ENCODE measurements at regions not wholly inside any gene's neighbourhood (a gene's known extent, or its start where the extent isn't known, plus 50 kb on each side); places are given as distances from the start of the nearest gene placed in this dataset.

DNA sequence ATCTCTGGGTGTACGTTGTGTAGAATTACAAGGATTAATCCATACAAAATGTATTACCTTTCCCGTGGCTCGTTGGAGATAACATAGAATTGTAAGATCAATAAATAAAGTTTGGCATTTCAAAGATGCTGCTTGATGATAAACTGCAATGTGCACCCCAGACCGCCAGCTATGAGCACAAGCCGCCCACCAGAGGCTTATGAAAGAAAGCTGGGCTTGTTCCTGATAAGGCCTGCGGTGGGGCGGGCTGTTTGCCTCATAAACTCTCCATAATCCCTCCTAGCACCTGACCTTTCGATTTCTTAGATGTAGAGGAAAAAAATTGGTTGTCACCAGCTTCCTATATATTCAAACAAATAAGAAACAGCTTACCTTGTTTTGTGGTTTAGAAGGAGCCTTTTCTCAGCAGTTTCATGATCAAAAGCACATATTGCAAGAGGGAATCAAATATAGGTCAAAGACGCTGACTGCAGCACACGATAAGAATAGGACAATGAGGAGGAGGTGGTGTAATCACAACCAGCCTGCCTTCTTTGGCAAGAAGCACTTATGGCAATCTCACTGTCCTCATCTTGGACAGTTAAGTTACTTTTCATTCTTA lies 293.6 kb downstream of the RMST start:
- no peaks in the 10 kb centered on the region for H3K27me3 ChIP-seq (ENCODE audit: insufficient read depth, low read length)
- no peak overlapping the region for H2AFZ ChIP-seq (ENCODE audit: low read length, unreplicated experiment)
- H3K79me2 ChIP-seq (ENCODE audit: control insufficient read depth, insufficient read depth, low read length, unreplicated experiment): no peaks in the 10 kb centered on the region
- H3K4me1 ChIP-seq (ENCODE audit: control insufficient read depth, insufficient read depth, low read length, unreplicated experiment): no peaks in the 10 kb centered on the region
- no peaks in the 10 kb centered on the region for H3K36me3 ChIP-seq (ENCODE audit: insufficient read depth, low read length)
- no peak overlapping the region for H3K4me3 ChIP-seq (ENCODE audit: low read depth, low read length)
- H3K27ac ChIP-seq (ENCODE audit: low read depth, low read length): no peak overlapping the region

DNA sequence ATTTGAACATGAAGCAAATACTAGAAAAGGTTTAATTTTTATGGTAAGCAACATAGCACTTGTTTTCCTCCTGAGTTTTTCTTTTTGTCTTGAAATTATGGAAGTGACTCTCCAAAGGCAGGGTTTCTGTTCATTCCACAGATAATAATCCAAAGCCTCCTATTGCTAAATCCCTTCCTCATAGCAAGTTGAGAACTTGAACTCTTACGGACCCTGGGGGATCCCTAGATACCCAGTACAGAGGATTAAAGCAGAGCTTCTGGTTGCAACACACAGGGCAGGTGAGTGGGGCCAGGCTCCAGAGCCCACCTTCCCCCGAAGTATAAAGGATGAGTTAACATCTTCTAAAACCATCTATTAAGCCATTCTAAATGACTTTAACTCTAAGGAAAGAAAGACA lies 294.1 kb downstream of the RMST start:
- Histone ChIP-seq H3K4me1 (ENCODE audit: control insufficient read depth, insufficient read depth, low read length, unreplicated experiment) (no peaks in the 10 kb centered on the region), H3K79me2 (ENCODE audit: control insufficient read depth, insufficient read depth, low read length, unreplicated experiment) (no peaks in the 10 kb centered on the region), H3K4me3 (ENCODE audit: low read depth, low read length) (no peak overlapping the region), H3K27ac (ENCODE audit: low read depth, low read length) (no peak overlapping the region), H2AFZ (ENCODE audit: low read length, unreplicated experiment) (no peak overlapping the region), H3K36me3 (ENCODE audit: insufficient read depth, low read length) (no peaks in the 10 kb centered on the region), H3K27me3 (ENCODE audit: insufficient read depth, low read length) (no peaks in the 10 kb centered on the region)

DNA sequence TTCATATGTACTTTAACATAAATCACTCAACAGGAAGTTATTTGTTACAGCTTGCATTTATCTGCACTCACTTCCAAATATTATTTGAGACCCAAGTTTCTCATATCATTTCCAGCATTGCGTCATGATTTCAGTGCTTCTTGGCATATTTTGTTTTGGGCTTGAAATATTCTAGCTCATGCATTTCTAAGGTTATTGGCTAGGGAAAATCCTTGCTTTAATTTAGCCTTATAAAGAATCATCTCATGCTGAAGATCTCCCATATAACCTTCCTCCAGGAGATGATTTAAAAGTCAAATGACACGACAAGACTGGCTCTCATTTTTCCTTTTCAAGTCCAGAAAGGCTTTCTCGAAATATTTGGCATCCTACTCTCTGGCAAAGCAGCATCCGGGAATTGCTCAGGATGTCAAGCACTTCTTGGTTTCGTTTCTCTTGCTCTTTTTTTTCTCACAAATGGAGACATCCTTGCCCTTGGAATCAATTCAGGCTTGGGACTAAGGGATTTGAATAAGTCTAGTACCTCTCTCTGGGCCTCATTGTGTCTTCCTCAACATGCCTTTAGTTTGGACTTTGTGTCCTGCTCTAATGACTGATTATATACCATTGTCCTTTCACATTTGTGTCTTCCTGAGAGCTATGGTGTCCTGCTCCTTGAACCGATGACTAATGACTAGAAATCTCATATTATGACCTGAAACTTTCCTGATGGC lies 295.0 kb downstream of the RMST start:
- H3K27me3 ChIP-seq (ENCODE audit: insufficient read depth, low read length): no peaks in the 10 kb centered on the region
- H3K4me3 ChIP-seq (ENCODE audit: low read depth, low read length): no peak overlapping the region
- H3K27ac ChIP-seq (ENCODE audit: low read depth, low read length): no peak overlapping the region
- no peaks in the 10 kb centered on the region for H3K36me3 ChIP-seq (ENCODE audit: insufficient read depth, low read length)
- H3K79me2 ChIP-seq (ENCODE audit: control insufficient read depth, insufficient read depth, low read length, unreplicated experiment): no peaks in the 10 kb centered on the region
- no peaks in the 10 kb centered on the region for H3K4me1 ChIP-seq (ENCODE audit: control insufficient read depth, insufficient read depth, low read length, unreplicated experiment)
- H2AFZ ChIP-seq (ENCODE audit: low read length, unreplicated experiment): no peak overlapping the region

DNA sequence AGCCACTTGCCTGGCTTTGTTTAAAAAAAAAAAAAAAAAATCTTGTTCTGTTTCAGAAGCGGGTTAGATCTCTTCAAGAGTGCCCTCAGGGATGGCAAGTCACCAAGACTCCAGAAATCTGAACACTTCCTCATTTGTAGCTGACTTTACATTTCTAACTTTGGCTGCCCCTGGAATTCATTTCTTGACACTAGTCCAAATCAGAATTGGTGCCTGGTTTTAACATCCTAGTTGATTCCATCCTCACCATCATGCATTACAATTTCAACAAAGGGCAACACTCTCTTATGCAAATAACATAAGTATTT lies 295.5 kb downstream of the RMST start:
- Histone ChIP-seq H3K27ac (ENCODE audit: low read depth, low read length) (no peak overlapping the region), H2AFZ (ENCODE audit: low read length, unreplicated experiment) (no peak overlapping the region), H3K36me3 (ENCODE audit: insufficient read depth, low read length) (no peaks in the 10 kb centered on the region), H3K27me3 (ENCODE audit: insufficient read depth, low read length) (no peaks in the 10 kb centered on the region), H3K79me2 (ENCODE audit: control insufficient read depth, insufficient read depth, low read length, unreplicated experiment) (no peaks in the 10 kb centered on the region), H3K4me3 (ENCODE audit: low read depth, low read length) (no peak overlapping the region), H3K4me1 (ENCODE audit: control insufficient read depth, insufficient read depth, low read length, unreplicated experiment) (no peaks in the 10 kb centered on the region)

DNA sequence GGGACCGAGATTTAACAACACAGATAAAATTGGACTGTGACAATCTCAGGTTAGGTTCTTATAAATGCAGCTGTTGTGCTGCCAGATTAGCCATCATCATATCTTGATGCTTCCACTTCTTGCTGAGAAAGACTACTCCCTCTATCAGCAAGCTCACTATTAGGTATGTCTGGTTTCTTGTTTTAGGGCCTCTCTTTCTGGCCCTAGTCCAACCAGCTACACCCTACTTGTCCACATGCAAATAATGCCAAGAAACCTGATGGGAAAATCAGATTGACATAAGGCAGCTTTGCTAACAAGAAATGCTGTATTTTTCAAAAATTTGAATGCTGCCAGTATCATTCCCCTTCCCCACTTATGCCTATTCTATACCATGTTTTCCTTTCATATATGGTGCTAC lies 296.0 kb downstream of the RMST start:
- Histone ChIP-seq H3K4me3 (ENCODE audit: low read depth, low read length) (no peak overlapping the region), H3K27me3 (ENCODE audit: insufficient read depth, low read length) (no peaks in the 10 kb centered on the region), H3K27ac (ENCODE audit: low read depth, low read length) (no peak overlapping the region), H3K36me3 (ENCODE audit: insufficient read depth, low read length) (no peaks in the 10 kb centered on the region), H3K79me2 (ENCODE audit: control insufficient read depth, insufficient read depth, low read length, unreplicated experiment) (no peaks in the 10 kb centered on the region), H2AFZ (ENCODE audit: low read length, unreplicated experiment) (no peak overlapping the region), H3K4me1 (ENCODE audit: control insufficient read depth, insufficient read depth, low read length, unreplicated experiment) (no peaks in the 10 kb centered on the region)

DNA sequence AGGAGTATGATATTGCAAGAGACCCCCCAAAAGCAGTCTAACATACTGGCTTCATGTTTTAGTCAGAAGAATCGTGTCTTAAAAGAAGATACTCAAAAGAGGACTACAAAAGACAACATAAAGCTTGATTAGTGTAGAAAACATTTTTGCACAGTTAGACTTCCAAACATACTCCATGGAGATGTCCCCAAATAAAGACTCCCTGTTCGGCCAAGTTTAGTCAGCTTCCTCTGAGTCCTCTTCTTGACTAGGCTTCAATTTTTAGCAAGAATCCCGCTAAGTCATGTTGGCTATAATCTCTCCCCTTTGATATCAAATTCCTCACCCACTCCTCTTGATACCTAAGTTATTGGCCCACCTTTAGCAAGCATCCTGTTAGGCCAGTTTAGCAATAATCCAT lies 298.0 kb downstream of the RMST start:
- no peak overlapping the region for H3K4me3 ChIP-seq (ENCODE audit: low read depth, low read length)
- no peaks in the 10 kb centered on the region for H3K4me1 ChIP-seq (ENCODE audit: control insufficient read depth, insufficient read depth, low read length, unreplicated experiment)
- no peaks in the 10 kb centered on the region for H3K36me3 ChIP-seq (ENCODE audit: insufficient read depth, low read length)
- H3K79me2 ChIP-seq (ENCODE audit: control insufficient read depth, insufficient read depth, low read length, unreplicated experiment): no peaks in the 10 kb centered on the region
- no peak overlapping the region for H3K27ac ChIP-seq (ENCODE audit: low read depth, low read length)
- H2AFZ ChIP-seq (ENCODE audit: low read length, unreplicated experiment): no peak overlapping the region
- no peaks in the 10 kb centered on the region for H3K27me3 ChIP-seq (ENCODE audit: insufficient read depth, low read length)

DNA sequence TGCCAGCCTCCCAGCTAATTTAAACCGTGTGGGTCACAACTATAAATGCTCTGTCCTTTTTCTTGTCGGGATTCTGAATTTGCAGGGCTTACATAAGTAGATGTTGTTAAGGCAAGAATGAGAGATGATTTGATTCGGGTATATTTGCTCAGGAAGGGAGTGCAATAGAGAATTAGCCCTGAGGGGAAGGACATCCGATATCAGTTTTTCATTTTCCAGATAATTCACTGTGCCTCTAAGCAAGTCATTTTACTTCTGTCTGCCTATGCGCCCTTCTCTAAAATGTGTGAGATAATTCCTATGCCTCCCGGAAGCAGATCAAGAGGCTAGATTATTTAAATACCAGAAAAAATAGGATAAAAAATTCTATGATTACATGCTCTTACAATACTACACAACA lies 300.5 kb downstream of the RMST start:
- H2AFZ ChIP-seq (ENCODE audit: low read length, unreplicated experiment): no peak overlapping the region
- no peak overlapping the region for H3K27ac ChIP-seq (ENCODE audit: low read depth, low read length)
- H3K4me1 ChIP-seq (ENCODE audit: control insufficient read depth, insufficient read depth, low read length, unreplicated experiment): no peaks in the 10 kb centered on the region
- no peaks in the 10 kb centered on the region for H3K36me3 ChIP-seq (ENCODE audit: insufficient read depth, low read length)
- H3K79me2 ChIP-seq (ENCODE audit: control insufficient read depth, insufficient read depth, low read length, unreplicated experiment): no peaks in the 10 kb centered on the region
- no peak overlapping the region for H3K4me3 ChIP-seq (ENCODE audit: low read depth, low read length)
- H3K27me3 ChIP-seq (ENCODE audit: insufficient read depth, low read length): no peaks in the 10 kb centered on the region

DNA sequence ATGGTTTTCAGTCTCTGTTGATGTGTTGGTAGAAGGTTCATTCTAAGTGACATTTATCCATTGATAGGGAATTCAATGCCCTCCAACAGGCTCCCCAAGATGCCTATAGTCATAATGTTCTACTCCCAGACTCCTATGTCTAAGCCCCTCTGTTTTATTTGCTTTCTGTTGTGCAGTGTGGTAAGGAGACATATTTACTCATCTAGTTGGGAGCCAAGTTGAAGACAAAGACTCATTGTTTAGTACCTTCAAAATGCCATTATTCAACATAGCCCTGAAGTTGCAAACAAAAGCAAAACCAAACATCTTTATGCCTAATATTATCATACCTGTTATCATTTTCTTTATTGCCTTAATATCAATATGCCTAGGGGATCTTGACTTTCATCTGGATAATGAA lies 302.1 kb downstream of the RMST start:
- Histone ChIP-seq H3K27me3 (ENCODE audit: insufficient read depth, low read length) (no peaks in the 10 kb centered on the region), H3K27ac (ENCODE audit: low read depth, low read length) (no peak overlapping the region), H3K4me3 (ENCODE audit: low read depth, low read length) (no peak overlapping the region), H3K4me1 (ENCODE audit: control insufficient read depth, insufficient read depth, low read length, unreplicated experiment) (no peaks in the 10 kb centered on the region), H3K79me2 (ENCODE audit: control insufficient read depth, insufficient read depth, low read length, unreplicated experiment) (no peaks in the 10 kb centered on the region), H2AFZ (ENCODE audit: low read length, unreplicated experiment) (no peak overlapping the region), H3K36me3 (ENCODE audit: insufficient read depth, low read length) (no peaks in the 10 kb centered on the region)

DNA sequence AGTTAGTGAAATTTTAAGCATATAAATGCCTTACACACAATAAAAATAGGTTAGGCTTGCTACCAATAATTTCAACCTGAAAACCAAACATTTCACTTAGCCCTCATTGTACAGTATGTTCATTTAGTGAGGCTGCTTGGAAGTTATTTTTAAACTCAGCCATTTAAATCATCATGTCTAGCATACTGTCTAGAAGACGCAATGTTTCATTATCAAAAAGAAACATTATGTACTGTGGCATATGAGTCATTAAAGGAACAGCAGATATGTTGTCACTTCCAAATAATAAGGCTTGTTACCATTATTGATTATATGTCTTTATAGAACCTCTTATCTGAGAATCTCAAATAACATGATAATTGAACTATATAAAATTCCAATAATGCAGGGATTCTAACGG lies 304.7 kb downstream of the RMST start:
- H3K4me3 ChIP-seq (ENCODE audit: low read depth, low read length): no peak overlapping the region
- H3K27ac ChIP-seq (ENCODE audit: low read depth, low read length): no peak overlapping the region
- H3K36me3 ChIP-seq (ENCODE audit: insufficient read depth, low read length): no peaks in the 10 kb centered on the region; the same call in 1 of the 2 replicates
- H3K27me3 ChIP-seq (ENCODE audit: insufficient read depth, low read length): no peaks in the 10 kb centered on the region
- no peaks in the 10 kb centered on the region for H3K79me2 ChIP-seq (ENCODE audit: control insufficient read depth, insufficient read depth, low read length, unreplicated experiment)
- H2AFZ ChIP-seq (ENCODE audit: low read length, unreplicated experiment): no peak overlapping the region
- no peaks in the 10 kb centered on the region for H3K4me1 ChIP-seq (ENCODE audit: control insufficient read depth, insufficient read depth, low read length, unreplicated experiment)

DNA sequence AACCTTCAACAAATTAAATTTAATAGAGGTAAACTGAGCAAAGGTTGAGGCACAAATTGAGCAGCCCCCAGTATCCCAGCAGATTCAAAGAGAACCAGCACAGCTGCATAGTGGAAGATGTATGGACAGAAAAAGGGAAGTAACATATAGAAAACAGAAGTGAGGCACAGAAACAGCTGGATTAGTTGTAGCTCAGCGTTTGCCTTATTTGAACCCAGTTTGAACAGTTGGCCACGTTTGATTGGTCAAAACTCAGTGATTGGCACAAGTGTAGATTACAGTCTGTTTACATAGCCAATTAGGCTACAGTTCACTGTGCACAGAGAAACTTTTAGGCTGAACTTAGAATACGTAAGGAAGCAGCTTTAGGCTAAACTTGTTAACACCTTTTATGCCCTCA lies 315.5 kb downstream of the RMST start:
- Histone ChIP-seq H3K36me3 (ENCODE audit: insufficient read depth, low read length) (no peaks in the 10 kb centered on the region), H3K4me1 (ENCODE audit: control insufficient read depth, insufficient read depth, low read length, unreplicated experiment) (no peaks in the 10 kb centered on the region), H3K27ac (ENCODE audit: low read depth, low read length) (no peak overlapping the region), H3K4me3 (ENCODE audit: low read depth, low read length) (no peak overlapping the region), H3K79me2 (ENCODE audit: control insufficient read depth, insufficient read depth, low read length, unreplicated experiment) (no peaks in the 10 kb centered on the region), H3K27me3 (ENCODE audit: insufficient read depth, low read length) (no peaks in the 10 kb centered on the region), H2AFZ (ENCODE audit: low read length, unreplicated experiment) (no peak overlapping the region)

DNA sequence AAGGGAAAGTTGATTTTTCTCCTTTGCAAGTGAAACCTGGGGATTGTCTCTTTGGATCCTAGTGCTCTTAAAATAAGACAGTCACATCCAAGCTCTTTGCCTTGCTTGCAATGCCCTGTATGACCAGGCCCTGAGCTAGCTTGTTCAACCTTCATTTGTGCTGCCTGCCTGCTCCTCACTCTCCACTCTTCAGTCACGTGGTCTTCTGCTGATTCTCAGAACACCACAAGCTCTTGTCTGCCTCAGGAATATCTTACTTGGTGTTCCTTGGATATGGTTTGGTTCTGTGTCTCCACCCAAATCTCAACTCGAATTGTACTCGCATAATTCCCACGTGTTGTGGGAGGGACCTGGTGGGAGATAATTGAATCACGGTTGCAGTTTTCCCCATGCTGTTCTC lies 318.7 kb downstream of the RMST start:
- H3K4me1 ChIP-seq (ENCODE audit: control insufficient read depth, insufficient read depth, low read length, unreplicated experiment): no peaks in the 10 kb centered on the region
- H3K4me3 ChIP-seq (ENCODE audit: low read depth, low read length): no peak overlapping the region
- no peaks in the 10 kb centered on the region for H3K36me3 ChIP-seq (ENCODE audit: insufficient read depth, low read length)
- no peak overlapping the region for H2AFZ ChIP-seq (ENCODE audit: low read length, unreplicated experiment)
- no peak overlapping the region for H3K27ac ChIP-seq (ENCODE audit: low read depth, low read length)
- H3K27me3 ChIP-seq (ENCODE audit: insufficient read depth, low read length): no peaks in the 10 kb centered on the region
- no peaks in the 10 kb centered on the region for H3K79me2 ChIP-seq (ENCODE audit: control insufficient read depth, insufficient read depth, low read length, unreplicated experiment)
